PFSK-1 (cell line): ENCODE measurements at regions not wholly inside any gene's neighbourhood (a gene's known extent, or its start where the extent isn't known, plus 50 kb on each side); places are given as distances from the start of the nearest gene placed in this dataset.

Experiments used
- FOXP2 ChIP-seq: optimal IDR thresholded peaks from 2 replicates; pipeline ENCODE3; 2011; ENCODE audit warnings: borderline replicate concordance, control low read depth, inconsistent platforms; ENCODE audit not compliant: insufficient read depth; ENCODE audit errors: extremely low read length, extremely low read depth
- POLR2AphosphoS5 ChIP-seq: IDR thresholded peaks from 2 replicates; pipeline ENCODE4 v1.6.1; 2012; ENCODE audit warnings: low read depth, mild to moderate bottlenecking, control low read depth, low read length, moderate library complexity
- REST ChIP-seq, 2 experiments: IDR thresholded peaks; 2 replicates each; pipeline versions ENCODE4 v1.6.1 to v1.8.0; 2011 to 2012; ENCODE audit warnings: low read depth in 2 of 2, low read length in 2 of 2, control low read depth in 1 of 2, inconsistent platforms in 1 of 2, mild to moderate bottlenecking in 1 of 2, moderate library complexity in 1 of 2; ENCODE audit not compliant: insufficient read depth in 1 of 2
- SIN3A ChIP-seq: IDR thresholded peaks from 2 replicates; pipeline ENCODE4 v1.6.1; 2012; ENCODE audit warnings: mild to moderate bottlenecking, low read length, moderate library complexity, borderline replicate concordance; ENCODE audit not compliant: insufficient read depth
- TAF1 ChIP-seq: IDR thresholded peaks from 2 replicates; pipeline ENCODE4 v1.6.1; 2012; ENCODE audit warnings: low read length, control low read depth, borderline replicate concordance; ENCODE audit not compliant: insufficient read depth

GRCh38 chr2:12222554-12222953 is 476.1 kb downstream of the LPIN1 start:
- TF ChIP-seq REST (IDR thresholded peaks at IDR 0.05; ENCODE audit: insufficient read depth in 1 of 2, low read depth in 2 of 2, low read length in 2 of 2): no peak
- no peak for TF ChIP-seq TAF1
- TF ChIP-seq POLR2AphosphoS5: no peak
- no peak for TF ChIP-seq FOXP2
- no peak for TF ChIP-seq SIN3A
